ENCODE measurements at regions not wholly inside any gene's neighbourhood (a gene's known extent, or its start where the extent isn't known, plus 50 kb on each side); places are given as distances from the start of the nearest gene placed in this dataset.

DNA sequence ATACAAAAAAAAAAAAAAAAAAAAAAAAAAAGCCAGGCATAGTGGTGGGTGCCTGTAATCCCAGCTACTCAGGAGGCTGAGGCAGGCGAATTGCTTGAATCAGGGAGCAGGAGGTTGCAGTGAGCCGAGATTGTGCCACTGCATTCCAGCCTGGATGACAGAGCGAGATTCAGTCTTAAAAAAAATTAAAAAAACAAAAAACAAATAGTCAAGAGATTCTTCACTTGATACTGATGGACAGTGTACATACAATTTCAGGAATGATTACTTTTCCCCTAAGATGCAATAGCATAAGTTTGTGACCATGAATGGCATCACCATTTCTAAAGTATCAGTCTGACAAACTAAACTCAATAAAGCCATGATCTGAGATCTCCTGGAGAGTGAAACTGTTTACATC is 60.8 kb upstream of the IVNS1ABP start:
- Histone ChIP-seq H3K9ac (ENCODE audit: low read length) (no peak overlapping the region), H3F3A (ENCODE audit: insufficient read depth) (no peaks in the 10 kb centered on the region), H3K9me3 (ENCODE audit: insufficient read depth, low read length) (no peaks in the 10 kb centered on the region), H3K27me3 (ENCODE audit: low read length) (no peaks in the 10 kb centered on the region), H3K36me3 (ENCODE audit: low read length) (no peaks in the 10 kb centered on the region), H3K9me2 (replicated peaks; ENCODE audit: insufficient read depth, low read length) (no peaks in the 10 kb centered on the region), H3K4me2 (ENCODE audit: low read depth, low read length, poor library complexity, severe bottlenecking) (no peak overlapping the region), H3K27ac (ENCODE audit: low read depth, low read length) (no peak overlapping the region), H4K20me1 (ENCODE audit: low read depth, low read length) (no peaks in the 10 kb centered on the region), H3K79me2 (ENCODE audit: insufficient read depth, low read length) (no peaks in the 10 kb centered on the region), H3K4me3 (ENCODE audit: insufficient read depth, low read length, poor library complexity, severe bottlenecking) (no peak overlapping the region), H2AFZ (ENCODE audit: low read depth, low read length, severe bottlenecking) (no peak overlapping the region)
- TF ChIP-seq EZH2phosphoT487 (conservative IDR thresholded peaks at IDR 0.05; ENCODE audit: low read length): no peak
- TF ChIP-seq, protein P1, sequence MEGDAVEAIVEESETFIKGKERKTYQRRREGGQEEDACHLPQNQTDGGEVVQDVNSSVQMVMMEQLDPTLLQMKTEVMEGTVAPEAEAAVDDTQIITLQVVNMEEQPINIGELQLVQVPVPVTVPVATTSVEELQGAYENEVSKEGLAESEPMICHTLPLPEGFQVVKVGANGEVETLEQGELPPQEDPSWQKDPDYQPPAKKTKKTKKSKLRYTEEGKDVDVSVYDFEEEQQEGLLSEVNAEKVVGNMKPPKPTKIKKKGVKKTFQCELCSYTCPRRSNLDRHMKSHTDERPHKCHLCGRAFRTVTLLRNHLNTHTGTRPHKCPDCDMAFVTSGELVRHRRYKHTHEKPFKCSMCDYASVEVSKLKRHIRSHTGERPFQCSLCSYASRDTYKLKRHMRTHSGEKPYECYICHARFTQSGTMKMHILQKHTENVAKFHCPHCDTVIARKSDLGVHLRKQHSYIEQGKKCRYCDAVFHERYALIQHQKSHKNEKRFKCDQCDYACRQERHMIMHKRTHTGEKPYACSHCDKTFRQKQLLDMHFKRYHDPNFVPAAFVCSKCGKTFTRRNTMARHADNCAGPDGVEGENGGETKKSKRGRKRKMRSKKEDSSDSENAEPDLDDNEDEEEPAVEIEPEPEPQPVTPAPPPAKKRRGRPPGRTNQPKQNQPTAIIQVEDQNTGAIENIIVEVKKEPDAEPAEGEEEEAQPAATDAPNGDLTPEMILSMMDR (IDR thresholded peaks at IDR 0.05; ENCODE audit: insufficient read depth, low read length, poor library complexity, severe bottlenecking): no peak

DNA sequence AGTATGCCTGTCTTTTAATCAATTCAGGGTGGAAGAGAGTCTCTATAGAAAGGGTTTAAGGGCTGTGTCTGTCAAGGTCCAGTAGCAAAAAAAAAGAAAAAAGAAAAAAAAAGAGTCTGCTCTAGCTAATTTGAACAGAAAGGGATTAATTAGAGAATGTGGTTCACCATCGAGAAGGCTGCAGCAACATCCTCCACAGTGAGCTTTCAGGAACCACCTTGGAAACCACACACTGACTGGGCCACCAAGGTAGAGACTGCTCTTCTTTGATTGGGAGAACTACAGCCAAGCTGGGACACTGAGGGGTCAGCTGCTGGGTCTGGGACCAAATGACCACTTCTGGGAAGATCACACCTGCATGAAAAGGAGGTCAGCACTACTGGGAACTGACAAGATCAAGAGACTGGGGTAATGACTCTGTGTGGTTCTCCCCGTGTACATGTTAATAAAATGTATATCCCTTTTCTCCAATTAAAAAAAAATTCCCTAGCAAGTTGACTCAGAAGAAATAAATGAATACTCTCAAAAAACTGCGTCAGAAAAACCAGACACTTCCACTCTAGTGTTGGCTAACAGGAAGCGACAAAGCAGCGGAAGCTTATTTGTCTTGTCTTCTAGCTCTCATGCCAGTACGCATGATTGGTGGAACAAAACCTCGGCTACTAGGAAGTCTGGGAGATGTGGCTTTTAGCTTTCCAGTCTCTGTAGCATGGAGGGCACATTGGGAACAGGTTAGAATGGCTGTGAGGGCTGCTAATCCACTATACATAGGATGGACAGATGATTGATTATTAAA is 60.0 kb upstream of the IVNS1ABP start:
- no peaks in the 10 kb centered on the region for H3K9me2 ChIP-seq (replicated peaks; ENCODE audit: insufficient read depth, low read length)
- H3K9me3 ChIP-seq (ENCODE audit: insufficient read depth, low read length): no peaks in the 10 kb centered on the region
- H4K20me1 ChIP-seq (ENCODE audit: low read depth, low read length): no peaks in the 10 kb centered on the region
- no peak overlapping the region for H3K27ac ChIP-seq (ENCODE audit: low read depth, low read length)
- no peaks in the 10 kb centered on the region for H3F3A ChIP-seq (ENCODE audit: insufficient read depth)
- no peaks in the 10 kb centered on the region for H3K27me3 ChIP-seq (ENCODE audit: low read length)
- H3K36me3 ChIP-seq (ENCODE audit: low read length): no peaks in the 10 kb centered on the region
- H3K4me3 ChIP-seq (ENCODE audit: insufficient read depth, low read length, poor library complexity, severe bottlenecking): no peak overlapping the region
- H2AFZ ChIP-seq (ENCODE audit: low read depth, low read length, severe bottlenecking): no peak overlapping the region
- no peaks in the 10 kb centered on the region for H3K79me2 ChIP-seq (ENCODE audit: insufficient read depth, low read length)
- H3K9ac ChIP-seq (ENCODE audit: low read length): no peak overlapping the region
- no peak overlapping the region for H3K4me2 ChIP-seq (ENCODE audit: low read depth, low read length, poor library complexity, severe bottlenecking)
- TF ChIP-seq, protein P1 (IDR thresholded peaks at IDR 0.05; ENCODE audit: insufficient read depth, low read length, poor library complexity, severe bottlenecking): no peak
- TF ChIP-seq EZH2phosphoT487 (conservative IDR thresholded peaks at IDR 0.05; ENCODE audit: low read length): no peak

DNA sequence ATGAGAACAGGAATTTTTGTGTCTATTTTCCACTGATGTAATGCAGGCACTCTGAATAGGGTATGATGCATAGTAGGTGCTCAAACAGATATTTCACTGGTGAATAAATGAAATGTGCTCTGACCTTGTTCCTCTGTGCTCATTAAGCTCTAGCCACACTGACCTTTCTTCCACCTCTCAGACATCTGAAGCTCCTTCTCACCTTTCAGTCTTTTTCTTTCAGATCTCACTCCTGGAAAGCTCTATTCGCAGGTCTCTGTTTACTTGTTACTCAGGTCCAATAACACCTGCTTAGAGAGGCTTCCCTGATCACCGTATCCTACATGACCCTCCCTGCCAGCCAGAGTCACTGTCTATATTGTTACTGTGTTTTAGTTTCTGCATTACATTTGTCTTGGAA is 59.2 kb upstream of the IVNS1ABP start:
- Histone ChIP-seq H3K4me3 (ENCODE audit: insufficient read depth, low read length, poor library complexity, severe bottlenecking) (no peak overlapping the region), H3K9me2 (replicated peaks; ENCODE audit: insufficient read depth, low read length) (no peaks in the 10 kb centered on the region), H3K9ac (ENCODE audit: low read length) (no peak overlapping the region)

More for the DNA sequence above, 59.2 kb upstream of the IVNS1ABP start:
- TF ChIP-seq EZH2phosphoT487 (conservative IDR thresholded peaks at IDR 0.05; ENCODE audit: low read length): no peak
- TF ChIP-seq, protein P1 (IDR thresholded peaks at IDR 0.05; ENCODE audit: insufficient read depth, low read length, poor library complexity, severe bottlenecking): no peak
- Histone ChIP-seq H3K9me3 (ENCODE audit: insufficient read depth, low read length) (no peaks in the 10 kb centered on the region), H3K4me2 (ENCODE audit: low read depth, low read length, poor library complexity, severe bottlenecking) (no peak overlapping the region), H3K27ac (ENCODE audit: low read depth, low read length) (no peak overlapping the region), H3K27me3 (ENCODE audit: low read length) (no peaks in the 10 kb centered on the region), H3K79me2 (ENCODE audit: insufficient read depth, low read length) (no peaks in the 10 kb centered on the region), H3F3A (ENCODE audit: insufficient read depth) (no peaks in the 10 kb centered on the region), H2AFZ (ENCODE audit: low read depth, low read length, severe bottlenecking) (no peak overlapping the region), H4K20me1 (ENCODE audit: low read depth, low read length) (no peaks in the 10 kb centered on the region), H3K36me3 (ENCODE audit: low read length) (no peaks in the 10 kb centered on the region)

Measured in SU-DHL-6 (cell line).